ENCODE measurements at regions not wholly inside any gene's neighbourhood (a gene's known extent, or its start where the extent isn't known, plus 50 kb on each side); places are given as distances from the start of the nearest gene placed in this dataset.

- no peak for TF ChIP-seq NFRKB (IDR thresholded peaks at IDR 0.05)
- TF ChIP-seq TARDBP (IDR thresholded peaks at IDR 0.05) = no peak
- TF ChIP-seq FOXK2 (IDR thresholded peaks at IDR 0.05) = no peak
- TF ChIP-seq BHLHE40 (IDR thresholded peaks at IDR 0.05; ENCODE audit: borderline replicate concordance) = no peak
- TF ChIP-seq PKNOX1 (IDR thresholded peaks at IDR 0.05) = no peak
- no peak for TF ChIP-seq ARNT (IDR thresholded peaks at IDR 0.05)
- no peak for TF ChIP-seq SP1 (IDR thresholded peaks at IDR 0.05)
- TF ChIP-seq ZNF384 (IDR thresholded peaks at IDR 0.05) = no peak
- no peak for TF ChIP-seq HDGF (IDR thresholded peaks at IDR 0.05; ENCODE audit: borderline replicate concordance)
- TF ChIP-seq FOXM1 (IDR thresholded peaks at IDR 0.05; ENCODE audit: borderline replicate concordance) = no peak
- no peak for TF ChIP-seq LEF1 (IDR thresholded peaks at IDR 0.05; ENCODE audit: borderline replicate concordance)
Measured at GRCh38 chr3:11915621-11916424, 69.1 kb upstream of the TAMM41 start.
